ENCODE measurements at regions not wholly inside any gene's neighbourhood (a gene's known extent, or its start where the extent isn't known, plus 50 kb on each side); places are given as distances from the start of the nearest gene placed in this dataset.

DNA sequence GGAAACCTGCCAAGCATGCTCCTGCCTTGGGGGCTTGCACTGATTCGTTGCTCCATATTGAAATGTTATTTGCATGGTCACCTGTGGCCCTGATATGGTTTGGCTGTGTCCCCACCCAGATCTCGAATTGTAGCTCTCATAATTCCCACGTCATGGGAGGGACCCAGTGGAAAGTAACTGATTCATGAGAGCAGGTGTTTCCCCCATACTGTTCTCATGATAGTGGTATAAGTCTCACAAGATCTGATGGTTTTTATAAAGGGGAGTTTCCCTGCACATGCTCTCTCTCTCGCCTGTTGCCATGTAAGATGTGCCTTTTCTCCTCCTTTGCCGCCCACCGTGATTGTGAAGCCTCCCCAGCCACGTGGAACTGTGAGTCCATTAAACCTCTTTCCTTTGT, 402.4 kb downstream of the ETS1 start:
- peaks cover 7% of the 10 kb centered on the region for H3K36me3 Mint-ChIP-seq (ENCODE audit: low read depth)
- peak overlapping the region; percentile 4 for H3K27ac Mint-ChIP-seq
- H3K4me1 Mint-ChIP-seq: peaks cover 28% of the 10 kb centered on the region
- intact Hi-C loops (cut with micrococcal nuclease): no loop called here
- H3K4me3 Mint-ChIP-seq: no peak overlapping the region
- no peaks in the 10 kb centered on the region for H3K27me3 Mint-ChIP-seq
- H3K9me3 Mint-ChIP-seq: peaks cover 24% of the 10 kb centered on the region
- no peak for DNase-seq

GRCh38 chr11:128182844-128183243, 404.5 kb downstream of the ETS1 start:
- H3K36me3 Mint-ChIP-seq (ENCODE audit: low read depth): peaks cover 7% of the 10 kb centered on the region
- intact Hi-C loops (cut with micrococcal nuclease): loop anchor here (1.0 to 2.0 kb wide), 2 partner anchors 50 to 106 kb away; no protein-coding TSS in a partner anchor
- no peaks in the 10 kb centered on the region for H3K27me3 Mint-ChIP-seq
- peaks cover 24% of the 10 kb centered on the region for H3K9me3 Mint-ChIP-seq
- peak overlapping the region; percentile 73 for H3K27ac Mint-ChIP-seq
- no peak overlapping the region for H3K4me3 Mint-ChIP-seq
- DNase-seq: no peak
- peaks cover 30% of the 10 kb centered on the region for H3K4me1 Mint-ChIP-seq

GRCh38 chr11:128181984-128182383, 405.4 kb downstream of the ETS1 start:
- H3K36me3 Mint-ChIP-seq (ENCODE audit: low read depth): peaks cover 7% of the 10 kb centered on the region
- H3K27me3 Mint-ChIP-seq: no peaks in the 10 kb centered on the region
- no peak for DNase-seq
- H3K4me1 Mint-ChIP-seq: peaks cover 34% of the 10 kb centered on the region
- intact Hi-C loops (cut with micrococcal nuclease): loop anchor here (2.0 kb wide), 1 partner anchor 51 kb away; no protein-coding TSS in a partner anchor
- no peak overlapping the region for H3K27ac Mint-ChIP-seq
- peaks cover 24% of the 10 kb centered on the region for H3K9me3 Mint-ChIP-seq
- H3K4me3 Mint-ChIP-seq: no peak overlapping the region

DNA sequence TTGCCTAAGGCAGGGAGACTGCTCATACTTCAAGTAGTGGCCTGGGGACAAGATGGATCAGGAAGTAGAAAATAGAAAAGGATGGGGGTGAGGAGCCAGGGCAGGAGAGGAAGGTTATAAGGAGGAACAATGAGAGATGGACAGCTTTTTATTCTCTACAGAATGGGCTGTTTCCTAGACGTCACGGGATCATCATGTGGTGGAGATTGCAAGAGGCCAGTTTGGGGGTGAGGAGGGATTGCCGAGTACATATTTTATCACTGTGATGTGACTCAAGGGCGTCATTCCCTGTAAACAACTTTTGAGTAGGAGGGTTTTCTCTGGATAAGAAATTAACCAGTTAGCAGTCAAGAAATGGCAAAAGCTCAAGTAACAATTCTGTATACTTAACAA, 406.3 kb downstream of the ETS1 start:
- DNase-seq: no peak
- no peak overlapping the region for H3K4me3 Mint-ChIP-seq
- H3K27ac Mint-ChIP-seq: peak overlapping the region; percentile 34
- intact Hi-C loops (cut with micrococcal nuclease): no loop called here
- peaks cover 38% of the 10 kb centered on the region for H3K4me1 Mint-ChIP-seq
- peaks cover 24% of the 10 kb centered on the region for H3K9me3 Mint-ChIP-seq
- no peaks in the 10 kb centered on the region for H3K27me3 Mint-ChIP-seq
- H3K36me3 Mint-ChIP-seq (ENCODE audit: low read depth): peaks cover 7% of the 10 kb centered on the region

DNA sequence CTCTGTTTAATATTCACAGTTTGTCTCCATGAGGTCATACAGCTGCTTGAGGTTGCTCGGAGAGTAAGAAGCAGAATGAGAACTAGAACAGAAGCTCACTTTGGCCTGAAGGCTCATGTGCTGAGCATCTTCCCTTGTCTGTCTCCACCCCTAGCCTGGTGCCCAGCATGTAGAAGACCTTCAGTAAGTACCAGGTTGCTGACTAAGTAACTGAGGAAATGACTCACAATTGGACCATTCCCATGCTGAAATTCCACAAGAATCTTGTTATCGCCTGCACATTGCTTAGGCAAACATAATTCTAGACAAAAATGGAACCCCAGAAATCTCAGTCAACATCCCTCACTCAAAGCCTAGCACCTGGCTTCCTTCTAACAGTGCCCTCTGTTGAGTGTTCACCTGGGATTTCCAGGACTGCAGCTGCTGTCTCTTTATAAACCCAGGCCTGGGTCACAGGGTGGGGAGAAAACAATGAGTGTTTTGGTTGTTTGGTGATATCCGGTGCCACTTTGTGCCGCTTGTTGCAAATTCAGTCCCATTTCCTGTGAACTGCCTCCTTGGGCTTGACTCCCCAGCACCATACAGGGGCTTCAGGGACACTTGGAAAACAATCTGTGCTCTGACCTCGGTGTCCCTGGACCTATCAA, 406.8 kb downstream of the ETS1 start:
- Mint-ChIP-seq H3K36me3 (ENCODE audit: low read depth) (peaks cover 7% of the 10 kb centered on the region), H3K4me3 (no peak overlapping the region), H3K27me3 (no peaks in the 10 kb centered on the region), H3K27ac (peak overlapping the region; percentile 34), H3K9me3 (peaks cover 20% of the 10 kb centered on the region), H3K4me1 (peaks cover 38% of the 10 kb centered on the region)
- DNase-seq: no peak
- intact Hi-C loops (cut with micrococcal nuclease): no loop called here

- H3K4me1 Mint-ChIP-seq: peaks cover 38% of the 10 kb centered on the region
- H3K27me3 Mint-ChIP-seq: no peaks in the 10 kb centered on the region
- intact Hi-C loops (cut with micrococcal nuclease): no loop called here
- no peak overlapping the region for H3K27ac Mint-ChIP-seq
- no peak overlapping the region for H3K4me3 Mint-ChIP-seq
- H3K9me3 Mint-ChIP-seq: peaks cover 12% of the 10 kb centered on the region
- no peak for DNase-seq
- peaks cover 3% of the 10 kb centered on the region for H3K36me3 Mint-ChIP-seq (ENCODE audit: low read depth)
Observed at GRCh38 chr11:128179512-128179911, 407.8 kb downstream of the ETS1 start.

DNA sequence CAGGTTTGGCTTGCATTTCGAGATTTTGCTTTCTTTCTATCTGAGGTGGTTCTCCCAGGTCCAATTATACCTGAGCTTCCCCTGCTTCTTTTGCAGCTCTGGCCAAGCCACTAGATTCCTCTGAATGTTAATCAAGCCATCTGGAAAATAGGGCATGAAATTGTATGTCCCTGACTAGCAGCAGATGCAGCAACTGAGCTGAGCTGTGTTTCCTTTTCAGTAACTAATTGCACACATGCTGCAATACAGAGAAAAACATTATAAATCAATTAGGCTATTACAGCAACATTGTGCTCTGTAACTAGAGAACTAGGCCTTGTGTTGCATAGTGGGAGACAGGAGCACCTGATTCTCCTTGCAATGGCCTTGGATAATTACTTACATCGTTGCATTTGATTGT, 408.3 kb downstream of the ETS1 start:
- intact Hi-C loops (cut with micrococcal nuclease): no loop called here
- Mint-ChIP-seq H3K4me1 (peaks cover 38% of the 10 kb centered on the region), H3K27ac (no peak overlapping the region), H3K9me3 (peaks cover 7% of the 10 kb centered on the region), H3K27me3 (no peaks in the 10 kb centered on the region), H3K4me3 (no peak overlapping the region), H3K36me3 (ENCODE audit: low read depth) (peaks cover under 1% of the 10 kb centered on the region)
- DNase-seq: no peak

GRCh38 chr11:128174465-128175291, 412.7 kb downstream of the ETS1 start:
- Mint-ChIP-seq H3K27ac (no peak overlapping the region), H3K4me1 (peaks cover 31% of the 10 kb centered on the region), H3K36me3 (ENCODE audit: low read depth) (no peaks in the 10 kb centered on the region), H3K27me3 (peaks cover 2% of the 10 kb centered on the region), H3K9me3 (no peaks in the 10 kb centered on the region), H3K4me3 (no peak overlapping the region)
- no peak for DNase-seq
- intact Hi-C loops (cut with micrococcal nuclease): loop anchor here (5.0 kb wide), 3 partner anchors 168 to 338 kb away; no protein-coding TSS in a partner anchor

DNA sequence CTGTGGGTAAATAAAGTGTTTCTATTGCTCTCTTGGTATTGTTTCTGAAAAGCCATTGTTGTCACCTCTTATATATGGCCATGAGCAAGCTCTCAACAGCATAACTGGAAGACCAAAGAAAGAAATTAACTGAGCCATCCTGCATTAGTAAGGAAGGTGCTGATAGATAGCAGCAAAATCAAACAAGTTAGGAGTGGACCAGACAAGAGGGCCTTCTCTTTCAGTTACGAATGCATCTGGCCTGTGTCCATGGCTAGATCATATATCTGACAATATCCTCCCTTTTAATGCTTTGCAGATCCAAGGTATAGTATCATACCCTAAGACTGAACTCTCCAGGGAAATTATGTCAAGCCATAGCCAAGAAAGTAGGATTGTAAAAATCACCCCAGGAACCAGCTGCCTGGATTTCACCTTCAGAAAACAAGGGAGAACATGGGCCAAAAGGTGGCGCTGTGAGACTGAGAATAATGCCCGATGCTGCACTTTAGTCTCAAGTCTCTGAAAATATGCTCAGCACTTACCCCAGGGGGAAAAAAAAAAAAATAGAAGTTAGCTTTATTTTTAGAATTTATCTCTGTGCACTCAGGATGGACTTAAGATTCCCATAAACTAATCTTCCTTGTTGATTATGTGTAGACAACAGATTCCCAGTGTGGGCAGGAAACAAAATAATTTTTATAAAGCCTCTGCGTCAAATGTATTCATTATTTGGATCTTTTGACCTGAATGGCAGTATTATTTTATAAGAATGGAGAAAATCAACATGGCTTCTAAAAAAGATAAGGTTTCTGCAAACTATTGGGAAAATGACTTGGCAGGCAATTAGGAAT, 415.1 kb downstream of the ETS1 start:
- Mint-ChIP-seq H3K4me1 (peaks cover 25% of the 10 kb centered on the region), H3K27ac (peak overlapping the region; percentile 56), H3K4me3 (no peak overlapping the region), H3K36me3 (ENCODE audit: low read depth) (no peaks in the 10 kb centered on the region), H3K27me3 (peaks cover 13% of the 10 kb centered on the region), H3K9me3 (no peaks in the 10 kb centered on the region)
- peak; percentile 95 for DNase-seq
- intact Hi-C loops (cut with micrococcal nuclease): loop anchor here (1.0 to 5.0 kb wide), 8 partner anchors 117 to 659 kb away; no protein-coding TSS in a partner anchor

DNA sequence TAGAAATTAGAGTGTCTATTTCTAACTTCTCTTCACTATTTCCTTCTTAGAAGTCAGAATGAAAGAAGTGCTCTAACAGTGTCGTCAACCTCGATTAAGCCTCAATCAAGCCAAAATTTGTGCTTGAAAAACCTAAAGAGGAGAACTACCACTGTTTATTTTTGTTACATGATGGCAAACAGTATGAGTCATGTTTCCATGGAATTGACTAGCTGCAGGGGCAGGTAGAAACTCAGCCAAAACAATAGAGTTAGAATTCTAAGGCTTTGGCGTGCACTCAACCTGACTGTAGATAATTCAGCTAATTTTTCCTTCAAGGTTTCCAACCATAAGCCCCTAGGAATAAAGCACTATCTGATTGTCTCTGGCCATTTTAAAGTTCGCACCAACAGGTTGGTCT, 415.9 kb downstream of the ETS1 start:
- H3K27me3 Mint-ChIP-seq: peaks cover 13% of the 10 kb centered on the region
- DNase-seq: no peak
- H3K4me3 Mint-ChIP-seq: no peak overlapping the region
- H3K36me3 Mint-ChIP-seq (ENCODE audit: low read depth): no peaks in the 10 kb centered on the region
- no peaks in the 10 kb centered on the region for H3K9me3 Mint-ChIP-seq
- intact Hi-C loops (cut with micrococcal nuclease): loop anchor here (5.0 kb wide), 3 partner anchors 171 to 341 kb away; no protein-coding TSS in a partner anchor
- H3K27ac Mint-ChIP-seq: peak overlapping the region; percentile 56
- peaks cover 19% of the 10 kb centered on the region for H3K4me1 Mint-ChIP-seq

DNA sequence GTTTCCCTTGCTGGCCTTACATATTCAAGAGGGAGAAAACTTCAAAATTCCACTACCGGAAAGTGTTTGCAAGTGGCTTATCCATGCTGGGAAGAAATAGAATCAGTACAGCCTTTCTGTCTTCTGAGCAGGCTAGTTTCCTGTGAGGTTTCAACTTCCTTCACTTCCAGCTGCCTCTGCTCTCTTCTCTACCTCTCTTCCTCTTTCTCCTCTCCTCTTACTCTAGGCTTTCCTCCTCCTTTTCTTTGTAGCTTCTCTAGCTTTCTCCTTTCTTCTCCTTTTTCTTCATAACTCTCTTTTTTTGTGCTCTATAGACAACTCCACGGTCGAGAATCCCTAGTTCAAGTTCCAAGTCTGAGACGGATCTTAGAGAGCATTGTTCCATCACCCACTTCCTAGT, 421.8 kb downstream of the ETS1 start:
- intact Hi-C loops (cut with micrococcal nuclease): no loop called here
- H3K27ac Mint-ChIP-seq: no peak overlapping the region
- H3K4me3 Mint-ChIP-seq: no peak overlapping the region
- peaks cover 6% of the 10 kb centered on the region for H3K4me1 Mint-ChIP-seq
- no peak for DNase-seq
- peaks cover 13% of the 10 kb centered on the region for H3K27me3 Mint-ChIP-seq
- no peaks in the 10 kb centered on the region for H3K36me3 Mint-ChIP-seq (ENCODE audit: low read depth)
- H3K9me3 Mint-ChIP-seq: no peaks in the 10 kb centered on the region

GRCh38 chr11:128164080-128164741, 423.1 kb downstream of the ETS1 start:
- no peak overlapping the region for H3K27ac Mint-ChIP-seq

DNA sequence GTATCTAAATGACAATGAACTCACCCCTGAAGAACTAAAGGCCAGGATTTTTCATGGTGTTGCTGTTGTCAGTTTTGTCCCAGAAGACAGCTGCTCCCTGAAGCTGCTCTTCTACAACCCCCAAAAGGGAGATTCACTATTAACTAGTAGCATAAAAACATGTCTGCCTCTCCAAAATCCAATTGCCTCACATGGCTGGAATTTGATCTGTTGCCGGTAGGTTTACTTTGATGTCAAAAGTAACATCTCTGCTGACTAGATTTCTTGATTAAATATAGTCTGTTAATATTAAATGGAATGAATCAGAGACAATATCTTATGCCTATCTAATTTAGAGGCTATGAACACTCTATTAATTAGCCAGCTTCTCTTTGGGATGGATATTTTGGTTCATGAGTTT, 425.4 kb downstream of the ETS1 start:
- Mint-ChIP-seq H3K27ac (no peak overlapping the region), H3K36me3 (ENCODE audit: low read depth) (no peaks in the 10 kb centered on the region), H3K4me3 (no peak overlapping the region), H3K27me3 (no peaks in the 10 kb centered on the region), H3K9me3 (no peaks in the 10 kb centered on the region), H3K4me1 (peaks cover 12% of the 10 kb centered on the region)
- no peak for DNase-seq
- intact Hi-C loops (cut with micrococcal nuclease): no loop called here

More at GRCh38 chr11:128164080-128164741, 423.1 kb downstream of the ETS1 start:
- peaks cover 3% of the 10 kb centered on the region for H3K4me1 Mint-ChIP-seq
- intact Hi-C loops (cut with micrococcal nuclease): no loop called here
- DNase-seq: no peak
- H3K9me3 Mint-ChIP-seq: no peaks in the 10 kb centered on the region
- H3K36me3 Mint-ChIP-seq (ENCODE audit: low read depth): no peaks in the 10 kb centered on the region
- H3K4me3 Mint-ChIP-seq: no peak overlapping the region
- peaks cover 7% of the 10 kb centered on the region for H3K27me3 Mint-ChIP-seq

Data from activated CD4-positive, alpha-beta T cell treated with anti-CD3 and anti-CD28 coated beads, Interleukin-2, amount 10 ng/mL, durations not matched to agents 24 days and 14 days (primary cell).